ENCODE measurements at regions not wholly inside any gene's neighbourhood (a gene's known extent, or its start where the extent isn't known, plus 50 kb on each side); places are given as distances from the start of the nearest gene placed in this dataset.
"Not testable (repeated sequence)": the region's sequence is repeated elsewhere in the genome, so short reads cannot be mapped to it uniquely, and the experiment has no call there.

DNA sequence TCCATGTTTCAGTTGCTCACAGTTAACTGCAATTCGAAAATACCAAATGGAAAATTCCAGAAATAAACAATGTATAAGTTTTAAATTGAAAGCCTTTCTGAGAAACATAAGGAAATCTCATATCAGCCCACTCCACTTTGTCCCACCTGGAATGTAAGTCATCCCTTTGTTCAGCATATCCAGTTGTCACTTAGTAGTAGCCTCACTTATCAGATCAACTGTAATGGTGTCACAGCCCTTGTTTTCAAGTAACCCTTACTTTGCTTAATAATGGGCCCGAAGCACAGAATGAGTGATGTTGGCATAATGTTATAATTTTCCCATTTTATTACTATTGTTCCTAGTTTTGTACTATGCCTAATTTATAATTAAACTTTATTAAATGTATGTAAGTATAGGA lies 646.8 kb downstream of the C12orf50 start:
- Mint-ChIP-seq H3K36me3 (ENCODE audit: low read depth) (no peaks in the 10 kb centered on the region), H3K4me3 (no peak overlapping the region), H3K27me3 (no peaks in the 10 kb centered on the region), H3K27ac (no peak overlapping the region), H3K4me1 (ENCODE audit: low read depth) (no peaks in the 10 kb centered on the region), H3K9me3 (peaks cover 8% of the 10 kb centered on the region)

DNA sequence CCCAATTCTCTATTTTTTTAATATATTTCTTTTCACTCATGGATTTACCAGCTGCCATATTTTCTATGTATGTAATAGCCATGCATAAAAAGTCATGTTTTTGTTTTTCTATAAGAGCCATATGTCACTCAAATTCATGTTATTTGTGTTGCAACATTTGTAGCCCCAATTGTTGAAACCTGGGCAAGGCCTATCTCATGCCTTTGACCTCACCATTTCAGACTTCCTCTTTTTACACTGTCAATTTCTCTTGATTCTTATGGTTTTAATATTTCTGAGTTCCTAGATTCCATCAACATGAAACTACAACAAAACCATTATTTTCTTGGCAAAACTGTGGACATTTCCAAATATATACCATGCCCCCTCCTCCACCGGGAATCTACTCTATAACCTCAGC lies 647.5 kb downstream of the C12orf50 start:
- H3K36me3 Mint-ChIP-seq (ENCODE audit: low read depth): no peaks in the 10 kb centered on the region
- H3K27ac Mint-ChIP-seq: no peak overlapping the region
- no peaks in the 10 kb centered on the region for H3K4me1 Mint-ChIP-seq (ENCODE audit: low read depth)

DNA sequence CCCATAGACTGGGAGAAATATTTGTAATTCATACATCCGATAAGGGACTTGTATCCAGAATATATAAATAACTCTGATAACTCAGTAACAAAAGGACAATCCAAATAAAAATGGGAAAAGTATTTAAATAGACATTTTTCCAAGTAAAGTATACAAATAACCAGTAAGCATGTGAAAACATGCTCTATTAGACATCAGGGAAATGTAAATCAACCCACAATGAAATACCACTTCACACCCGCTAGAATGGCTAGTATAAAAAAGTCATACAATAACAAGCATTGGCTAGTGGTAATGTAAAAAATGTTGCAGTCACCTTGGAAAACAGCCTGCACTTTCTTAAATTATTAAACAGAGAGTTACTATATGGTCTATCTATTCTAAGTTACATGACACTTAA lies 650.7 kb downstream of the C12orf50 start:
- Mint-ChIP-seq H3K27ac (no peak overlapping the region), H3K9me3 (peaks cover 8% of the 10 kb centered on the region), H3K27me3 (no peaks in the 10 kb centered on the region), H3K4me3 (no peak overlapping the region), H3K36me3 (ENCODE audit: low read depth) (no peaks in the 10 kb centered on the region), H3K4me1 (ENCODE audit: low read depth) (no peaks in the 10 kb centered on the region)

More for the DNA sequence above, 647.5 kb downstream of the C12orf50 start:
- Mint-ChIP-seq H3K27me3 (no peaks in the 10 kb centered on the region), H3K4me3 (no peak overlapping the region), H3K9me3 (peaks cover 8% of the 10 kb centered on the region)

DNA sequence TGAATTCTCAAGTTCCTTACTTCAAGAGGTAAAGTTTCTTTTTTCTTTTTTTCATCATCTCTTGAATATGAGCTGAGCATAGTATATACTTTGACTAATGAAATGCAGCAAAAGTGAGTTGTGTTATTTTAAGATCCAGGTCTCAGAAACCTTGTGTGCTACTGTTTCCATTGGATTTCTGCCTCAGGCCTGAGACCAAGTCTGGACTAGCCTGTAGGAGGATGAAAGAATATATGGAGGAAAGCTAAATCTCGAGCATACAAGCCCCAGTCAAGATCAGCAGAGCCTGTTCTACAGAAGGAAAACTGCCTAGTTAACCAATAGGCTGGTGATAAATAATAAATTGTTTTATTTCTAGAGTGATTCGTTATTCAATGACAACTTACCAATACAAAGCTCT lies 652.5 kb downstream of the C12orf50 start:
- no peaks in the 10 kb centered on the region for H3K4me1 Mint-ChIP-seq (ENCODE audit: low read depth)
- H3K27me3 Mint-ChIP-seq: no peaks in the 10 kb centered on the region
- H3K9me3 Mint-ChIP-seq: peaks cover 8% of the 10 kb centered on the region
- H3K27ac Mint-ChIP-seq: no peak overlapping the region
- H3K36me3 Mint-ChIP-seq (ENCODE audit: low read depth): no peaks in the 10 kb centered on the region
- H3K4me3 Mint-ChIP-seq: no peak overlapping the region

DNA sequence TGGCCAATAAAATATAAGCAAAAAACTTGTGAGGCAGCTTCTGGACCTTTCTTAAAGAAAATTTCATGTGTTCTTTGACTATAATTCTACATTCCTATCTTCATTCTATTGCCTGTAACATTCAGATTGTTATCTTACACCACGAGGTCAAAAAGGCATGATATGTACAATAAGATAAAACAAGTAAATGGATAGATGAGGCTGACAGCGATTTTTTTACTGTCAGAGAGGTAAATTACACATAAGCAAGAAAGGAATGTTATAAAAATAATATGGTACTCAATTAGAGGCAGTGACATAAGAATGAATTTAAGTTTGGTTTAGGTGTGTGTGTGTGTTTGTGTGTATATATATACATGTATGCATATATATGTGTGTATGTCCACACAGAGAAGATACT lies 660.0 kb downstream of the C12orf50 start:
- H3K27ac Mint-ChIP-seq: no peak overlapping the region
- H3K9me3 Mint-ChIP-seq: peaks cover 2% of the 10 kb centered on the region
- H3K27me3 Mint-ChIP-seq: no peaks in the 10 kb centered on the region
- no peaks in the 10 kb centered on the region for H3K4me1 Mint-ChIP-seq (ENCODE audit: low read depth)
- no peaks in the 10 kb centered on the region for H3K36me3 Mint-ChIP-seq (ENCODE audit: low read depth)
- H3K4me3 Mint-ChIP-seq: no peak overlapping the region

DNA sequence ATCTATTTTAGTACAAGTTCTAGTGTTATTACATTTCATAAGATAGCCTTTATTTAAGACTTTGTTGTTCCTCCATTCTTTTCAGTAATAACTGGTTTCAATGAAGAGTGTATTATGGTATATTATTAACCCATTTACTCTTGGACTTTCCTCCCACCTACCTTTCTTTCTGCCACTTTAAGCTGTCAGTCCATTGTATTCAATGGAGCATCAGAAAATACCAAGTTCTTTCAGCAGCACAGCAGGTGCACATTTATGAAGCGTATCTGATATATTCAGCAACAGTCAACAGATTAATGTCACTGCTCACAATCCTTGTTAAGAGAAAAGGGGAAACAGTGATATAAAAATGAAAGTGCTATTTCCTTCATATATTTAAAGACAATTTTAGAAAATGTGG lies 660.9 kb downstream of the C12orf50 start:
- Mint-ChIP-seq H3K9me3 (peaks cover 7% of the 10 kb centered on the region), H3K4me1 (ENCODE audit: low read depth) (no peaks in the 10 kb centered on the region), H3K4me3 (no peak overlapping the region), H3K27me3 (no peaks in the 10 kb centered on the region), H3K27ac (no peak overlapping the region), H3K36me3 (ENCODE audit: low read depth) (no peaks in the 10 kb centered on the region)

DNA sequence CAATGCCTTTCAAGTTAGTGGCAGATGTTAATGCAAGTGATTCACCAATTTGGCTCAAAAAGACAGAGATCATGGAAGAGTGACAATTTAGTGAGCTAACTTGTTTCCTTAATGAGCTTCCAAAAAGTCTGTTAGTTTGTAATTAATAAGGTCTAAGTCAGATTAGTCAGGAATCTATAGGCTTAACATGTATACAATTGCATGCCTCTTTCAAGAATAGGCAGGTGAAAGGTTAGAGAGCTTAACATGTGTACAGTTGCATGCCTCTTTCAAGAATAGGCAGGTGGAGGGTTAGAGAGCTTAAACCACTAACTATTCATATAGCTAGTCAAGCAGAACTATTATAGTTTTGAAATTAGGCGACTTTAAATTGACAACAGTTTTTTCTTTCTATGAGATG lies 663.8 kb downstream of the C12orf50 start:
- no peak overlapping the region for H3K27ac Mint-ChIP-seq
- H3K36me3 Mint-ChIP-seq (ENCODE audit: low read depth): no peaks in the 10 kb centered on the region
- no peak overlapping the region for H3K4me3 Mint-ChIP-seq
- H3K4me1 Mint-ChIP-seq (ENCODE audit: low read depth): no peaks in the 10 kb centered on the region
- H3K27me3 Mint-ChIP-seq: no peaks in the 10 kb centered on the region
- H3K9me3 Mint-ChIP-seq: peaks cover 16% of the 10 kb centered on the region

DNA sequence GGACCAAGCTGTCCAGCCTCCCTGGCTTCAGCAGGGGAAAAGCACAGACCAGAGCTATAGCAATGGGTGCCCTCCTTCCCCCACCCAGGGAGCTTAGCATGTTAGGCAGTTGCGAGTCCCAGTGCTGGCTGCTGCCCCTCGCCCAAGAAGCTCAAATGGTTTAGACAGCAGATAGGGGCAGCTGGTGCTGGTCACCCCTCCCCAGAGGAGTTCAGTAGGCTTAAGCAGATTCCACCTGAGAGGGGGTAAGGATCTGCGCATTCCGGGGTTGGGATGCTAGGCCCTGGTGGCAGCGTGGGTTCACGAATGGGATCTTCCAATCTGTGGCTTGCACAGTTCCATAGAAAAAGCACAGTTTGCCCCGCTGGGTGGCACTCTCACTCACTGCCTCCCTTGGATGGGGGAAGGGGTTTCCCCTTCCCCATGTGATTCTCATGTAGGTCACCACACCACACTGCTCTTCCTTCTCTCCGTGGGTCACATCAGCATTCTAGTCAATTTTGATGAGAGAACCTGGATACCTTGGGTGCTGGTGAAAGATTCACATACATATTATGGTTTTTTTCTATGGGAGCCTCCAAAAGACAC lies 665.6 kb downstream of the C12orf50 start:
- H3K27me3 Mint-ChIP-seq: no peaks in the 10 kb centered on the region
- no peak overlapping the region for H3K27ac Mint-ChIP-seq
- H3K4me3 Mint-ChIP-seq: no peak overlapping the region
- H3K4me1 Mint-ChIP-seq (ENCODE audit: low read depth): no peaks in the 10 kb centered on the region
- peaks cover 16% of the 10 kb centered on the region for H3K9me3 Mint-ChIP-seq
- H3K36me3 Mint-ChIP-seq (ENCODE audit: low read depth): no peaks in the 10 kb centered on the region

DNA sequence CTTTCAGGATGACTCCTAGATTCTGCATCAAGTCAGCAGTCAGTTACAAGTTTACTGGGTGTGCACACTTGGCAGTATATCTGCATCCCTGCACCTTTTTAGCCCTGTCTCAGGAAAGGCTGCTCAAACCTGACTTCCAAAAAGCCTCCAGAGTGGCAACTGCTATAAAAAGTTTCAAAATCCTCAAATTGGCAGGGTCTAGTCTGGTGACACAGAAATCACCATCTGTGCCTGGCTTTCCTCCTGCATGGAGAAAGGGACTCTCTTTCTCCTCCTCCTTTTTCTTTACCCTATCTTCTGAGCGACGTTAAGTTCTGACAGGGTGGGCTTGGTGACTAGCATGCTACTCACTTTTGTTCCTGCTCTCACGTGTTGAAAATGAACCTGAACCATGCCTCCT lies 679.5 kb downstream of the C12orf50 start:
- peaks cover 13% of the 10 kb centered on the region for H3K9me3 Mint-ChIP-seq
- H3K27ac Mint-ChIP-seq: no peak overlapping the region
- H3K36me3 Mint-ChIP-seq (ENCODE audit: low read depth): no peaks in the 10 kb centered on the region
- no peaks in the 10 kb centered on the region for H3K4me1 Mint-ChIP-seq (ENCODE audit: low read depth)
- H3K4me3 Mint-ChIP-seq: no peak overlapping the region
- no peaks in the 10 kb centered on the region for H3K27me3 Mint-ChIP-seq

DNA sequence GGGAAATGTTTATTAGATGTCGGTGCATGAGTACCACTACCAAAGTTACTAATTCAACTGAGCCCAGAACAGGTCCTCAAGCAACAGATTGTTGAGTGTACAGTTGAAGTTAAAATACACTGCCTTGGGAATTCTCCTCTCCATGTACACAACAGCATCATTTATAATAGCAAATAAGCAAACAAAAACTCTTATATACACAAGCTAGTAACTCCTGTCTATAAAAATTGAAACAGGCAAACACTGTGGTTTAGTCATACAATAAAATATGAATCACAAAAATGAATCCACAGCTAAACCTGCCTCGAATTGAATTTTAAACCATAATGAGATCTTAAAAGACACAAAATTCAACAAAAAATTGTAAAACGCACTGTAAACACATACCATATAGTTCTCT lies 681.1 kb downstream of the C12orf50 start:
- no peaks in the 10 kb centered on the region for H3K27me3 Mint-ChIP-seq
- H3K27ac Mint-ChIP-seq: no peak overlapping the region
- H3K36me3 Mint-ChIP-seq (ENCODE audit: low read depth): no peaks in the 10 kb centered on the region
- H3K4me1 Mint-ChIP-seq (ENCODE audit: low read depth): no peaks in the 10 kb centered on the region
- peaks cover 22% of the 10 kb centered on the region for H3K9me3 Mint-ChIP-seq
- no peak overlapping the region for H3K4me3 Mint-ChIP-seq

DNA sequence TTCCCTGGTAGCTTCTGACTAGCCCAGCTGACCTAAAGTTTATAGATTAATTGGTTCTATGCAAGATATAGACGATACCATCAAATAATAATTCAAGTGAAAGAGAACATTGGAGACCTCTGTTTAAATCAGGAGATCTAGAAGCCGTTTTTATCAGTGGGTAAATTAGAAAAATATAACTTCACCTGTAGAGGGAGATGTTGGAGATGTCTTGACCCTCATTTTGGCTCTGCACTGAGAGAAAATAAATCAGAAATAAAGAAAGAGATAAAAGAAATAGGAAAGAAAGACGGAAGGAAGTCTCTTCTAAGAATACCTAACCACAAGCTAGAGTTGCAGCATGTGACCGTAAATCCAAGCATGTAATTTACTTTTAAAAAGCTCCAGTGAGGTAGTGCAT lies 684.5 kb downstream of the C12orf50 start:
- peaks cover 18% of the 10 kb centered on the region for H3K9me3 Mint-ChIP-seq
- no peaks in the 10 kb centered on the region for H3K4me1 Mint-ChIP-seq (ENCODE audit: low read depth)
- H3K27me3 Mint-ChIP-seq: no peaks in the 10 kb centered on the region
- no peak overlapping the region for H3K27ac Mint-ChIP-seq
- no peak overlapping the region for H3K4me3 Mint-ChIP-seq
- H3K36me3 Mint-ChIP-seq (ENCODE audit: low read depth): no peaks in the 10 kb centered on the region

DNA sequence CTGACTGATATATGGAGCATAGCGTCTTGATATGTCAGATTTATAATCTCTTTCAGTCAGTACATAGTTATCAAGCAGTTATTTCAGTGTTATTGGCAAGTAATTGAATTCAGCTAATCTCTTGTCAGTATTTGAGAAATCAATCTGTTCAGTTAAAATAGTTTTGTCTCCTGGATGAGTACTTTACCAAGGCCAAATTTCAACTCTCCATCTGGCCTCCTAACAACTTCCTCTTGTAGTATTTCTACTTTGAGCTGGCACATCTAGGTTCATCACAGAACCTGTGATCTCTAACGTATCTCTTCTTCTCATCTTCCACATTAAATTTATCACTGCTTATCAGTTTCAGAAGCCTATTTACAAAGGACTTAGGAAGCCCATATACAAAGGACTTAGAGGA lies 690.5 kb downstream of the C12orf50 start:
- H3K4me3 Mint-ChIP-seq: no peak overlapping the region
- H3K4me1 Mint-ChIP-seq (ENCODE audit: low read depth): no peaks in the 10 kb centered on the region
- no peaks in the 10 kb centered on the region for H3K27me3 Mint-ChIP-seq
- no peaks in the 10 kb centered on the region for H3K36me3 Mint-ChIP-seq (ENCODE audit: low read depth)
- H3K9me3 Mint-ChIP-seq: peaks cover 3% of the 10 kb centered on the region
- H3K27ac Mint-ChIP-seq: no peak overlapping the region

DNA sequence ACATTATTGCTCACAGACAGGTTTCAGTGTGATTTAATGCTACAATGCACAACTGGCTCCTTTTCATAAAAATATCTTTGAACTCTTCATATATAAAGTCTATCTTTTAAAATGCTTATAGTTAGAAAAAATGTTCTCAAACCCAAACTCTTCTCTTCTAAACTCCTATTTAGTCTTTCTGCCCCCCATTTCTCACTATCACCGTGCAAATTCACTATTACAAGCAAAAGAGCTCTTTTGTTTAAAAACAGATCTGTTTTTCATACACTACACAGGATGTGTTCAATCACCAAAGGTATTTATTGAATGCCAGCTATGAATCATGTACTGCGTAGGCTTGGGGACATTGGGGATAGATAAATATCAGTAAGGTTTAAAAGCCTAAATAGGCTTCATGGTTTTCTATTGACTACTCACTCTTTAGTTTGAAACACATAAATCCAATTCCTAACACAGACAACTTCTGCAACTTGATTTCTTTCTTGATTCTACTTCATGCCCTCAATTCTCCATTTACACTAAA lies 692.3 kb downstream of the C12orf50 start:
- no peaks in the 10 kb centered on the region for H3K27me3 Mint-ChIP-seq
- no peak overlapping the region for H3K4me3 Mint-ChIP-seq
- H3K4me1 Mint-ChIP-seq (ENCODE audit: low read depth): no peaks in the 10 kb centered on the region
- H3K36me3 Mint-ChIP-seq (ENCODE audit: low read depth): no peaks in the 10 kb centered on the region
- H3K9me3 Mint-ChIP-seq: no peaks in the 10 kb centered on the region
- H3K27ac Mint-ChIP-seq: no peak overlapping the region

DNA sequence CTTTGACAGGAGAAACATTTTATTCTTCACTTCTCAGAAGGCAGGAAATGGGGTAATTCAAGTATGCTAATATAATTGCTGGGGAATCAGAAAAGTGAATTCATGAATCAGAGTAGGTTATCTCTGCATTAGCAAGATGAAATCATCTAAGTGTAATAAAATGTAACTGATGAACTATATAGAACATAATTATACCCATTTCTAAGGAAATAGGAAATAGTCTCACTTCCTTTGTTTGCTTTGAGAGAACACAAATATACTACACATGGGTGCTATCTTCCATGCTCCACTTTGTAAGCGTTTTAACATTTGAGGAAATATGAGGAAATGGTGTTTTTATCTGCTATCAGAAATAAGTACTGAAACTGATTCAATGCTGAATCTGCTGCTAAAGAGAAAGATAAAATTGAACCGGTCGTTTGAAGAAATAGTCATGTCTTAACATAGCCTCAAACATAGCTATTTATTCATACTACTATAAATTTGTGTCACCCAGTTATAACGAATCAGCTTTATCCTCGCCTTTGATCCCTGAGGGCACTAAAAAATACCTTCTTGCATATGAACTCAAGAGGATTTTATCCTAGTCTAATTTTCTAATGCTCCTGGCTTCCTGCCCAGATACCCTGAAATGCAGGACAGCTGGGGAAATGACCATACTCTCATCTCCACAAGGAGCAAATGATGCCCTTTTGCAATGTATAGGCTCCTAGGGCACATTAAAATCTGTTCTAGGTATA lies 696.0 kb downstream of the C12orf50 start:
- H3K4me3 Mint-ChIP-seq: no peak overlapping the region
- H3K9me3 Mint-ChIP-seq: no peaks in the 10 kb centered on the region
- H3K27me3 Mint-ChIP-seq: no peaks in the 10 kb centered on the region
- H3K36me3 Mint-ChIP-seq (ENCODE audit: low read depth): no peaks in the 10 kb centered on the region
- H3K4me1 Mint-ChIP-seq (ENCODE audit: low read depth): no peaks in the 10 kb centered on the region
- H3K27ac Mint-ChIP-seq: no peak overlapping the region

DNA sequence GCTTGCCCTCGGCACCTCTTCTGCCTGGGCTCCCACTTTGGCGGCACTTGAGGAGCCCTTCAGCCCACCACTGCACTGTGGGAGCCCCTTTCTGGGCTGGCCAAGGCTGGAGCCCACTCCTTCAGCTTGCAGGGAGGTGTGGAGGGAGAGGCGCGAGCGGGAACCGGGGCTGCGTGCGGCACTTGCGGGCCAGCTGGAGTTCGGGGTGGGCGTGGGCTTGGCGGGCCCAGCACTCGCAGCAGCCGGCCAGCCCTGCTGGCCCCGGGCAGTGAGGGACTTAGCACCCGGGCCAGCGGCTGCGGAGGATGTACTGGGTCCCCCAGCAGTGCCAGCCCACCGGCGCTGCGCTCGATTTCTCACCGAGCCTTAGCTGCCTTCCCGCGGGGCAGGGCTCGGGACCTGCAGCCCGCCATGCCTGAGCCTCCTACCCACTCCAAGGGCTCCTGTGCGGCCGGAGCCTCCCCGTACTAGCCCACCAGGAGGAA lies 699.1 kb downstream of the C12orf50 start:
- H3K27me3 Mint-ChIP-seq; H3K27ac Mint-ChIP-seq; H3K4me3 Mint-ChIP-seq; H3K9me3 Mint-ChIP-seq; H3K36me3 Mint-ChIP-seq (ENCODE audit: low read depth); H3K4me1 Mint-ChIP-seq (ENCODE audit: low read depth): not testable (repeated sequence)
